Fibroblast of pulmonary artery (primary cell): ENCODE measurements at regions not wholly inside any gene's neighbourhood (a gene's known extent, or its start where the extent isn't known, plus 50 kb on each side); places are given as distances from the start of the nearest gene placed in this dataset.
A peak's percentile ranks its signal among the peaks of the same experiment; 100 is the strongest.

Experiments used
- DNase-seq: peaks from one replicate; pipeline ENCODE4 v3.0.0-alpha.2; 2010; ENCODE audit warnings: low read depth
- H3K4me3 ChIP-seq: replicated peaks from 2 replicates; pipeline ENCODE4 v1.5.1; 2011; ENCODE audit warnings: low read depth, mild to moderate bottlenecking, control low read depth, low read length, moderate library complexity
- CTCF ChIP-seq: IDR thresholded peaks from 2 replicates; pipeline ENCODE4 v1.5.1; 2011; ENCODE audit warnings: mild to moderate bottlenecking, control low read depth, low read length, inconsistent platforms; ENCODE audit errors: missing control alignments

- H3K4me3 ChIP-seq: no peak overlapping the region
- peak; percentile 33 for TF ChIP-seq CTCF
- DNase-seq: peak; percentile 13
These were observed 855.9 kb upstream of the KLHL1 start for GRCh38 chr13:70964124-70964523.

GRCh38 chr13:70960841-70961443, 852.7 kb upstream of the KLHL1 start:
- no peak overlapping the region for H3K4me3 ChIP-seq
- peak; percentile 61 for DNase-seq
- peak; percentile 68 for TF ChIP-seq CTCF

DNA sequence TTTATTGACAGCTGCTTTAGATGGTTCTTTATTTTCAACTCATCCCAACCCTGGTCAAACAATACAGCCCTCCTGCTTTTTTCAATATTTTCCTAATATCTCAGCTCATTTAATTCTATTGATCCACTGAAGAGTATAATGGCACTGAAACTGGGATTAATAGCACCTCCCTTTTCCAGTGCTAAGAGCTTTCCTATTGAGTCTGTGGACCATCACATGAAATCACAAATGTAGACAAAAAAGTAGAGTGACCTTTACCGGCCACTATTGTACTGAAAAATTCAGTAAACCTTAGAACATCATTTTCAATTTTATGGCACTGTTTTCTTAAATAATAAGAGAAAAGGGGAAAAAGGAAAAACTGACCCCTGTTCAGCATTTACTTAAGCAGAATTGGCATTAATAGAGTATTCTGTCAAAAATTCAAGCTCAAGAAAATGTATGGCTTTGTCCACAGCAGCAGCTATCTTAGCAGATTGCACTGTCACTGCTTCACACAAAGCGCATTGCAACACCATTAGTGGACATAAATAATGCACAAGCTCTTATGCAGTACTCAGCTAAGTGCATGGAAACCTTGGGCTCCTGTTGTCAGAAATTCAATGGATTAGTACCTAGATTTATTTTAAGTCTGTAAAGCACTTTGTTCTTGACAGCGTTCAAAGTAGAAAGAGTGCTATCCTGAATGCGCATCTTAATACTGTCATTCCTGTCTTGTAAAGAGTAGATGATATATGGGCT, 851.0 kb upstream of the KLHL1 start:
- TF ChIP-seq CTCF: no peak
- DNase-seq: no peak
- no peak overlapping the region for H3K4me3 ChIP-seq

- no peak for DNase-seq
- no peak for TF ChIP-seq CTCF
These were observed 847.6 kb upstream of the KLHL1 start for GRCh38 chr13:70955887-70956286.

DNA sequence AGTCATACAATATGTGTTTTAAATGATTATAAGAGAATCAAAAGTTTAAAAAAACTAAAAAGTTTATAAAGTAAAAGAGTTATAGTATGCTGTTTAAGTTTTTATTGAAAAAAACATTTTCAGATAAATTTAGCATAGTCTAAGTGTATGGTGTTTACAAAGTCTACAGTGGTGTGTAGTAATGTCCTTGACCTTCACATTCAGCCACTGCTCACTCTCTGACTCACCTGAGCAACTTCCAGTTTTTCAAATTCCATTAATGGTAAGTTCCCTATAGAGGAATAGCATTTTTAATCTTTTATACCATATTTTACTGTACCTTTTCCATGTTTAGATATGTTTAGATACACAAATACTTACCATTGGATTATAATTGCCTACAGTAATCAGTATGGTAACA, 842.4 kb upstream of the KLHL1 start:
- DNase-seq: no peak
- H3K4me3 ChIP-seq: no peak overlapping the region
- TF ChIP-seq CTCF: no peak

More at GRCh38 chr13:70955887-70956286, 847.6 kb upstream of the KLHL1 start:
- H3K4me3 ChIP-seq: no peak overlapping the region

- no peak overlapping the region for H3K4me3 ChIP-seq
- no peak for TF ChIP-seq CTCF
- no peak for DNase-seq
These were observed 837.3 kb upstream of the KLHL1 start for GRCh38 chr13:70945506-70945905.

- DNase-seq: no peak
- no peak for TF ChIP-seq CTCF
- no peak overlapping the region for H3K4me3 ChIP-seq
These were observed 833.2 kb upstream of the KLHL1 start for GRCh38 chr13:70941454-70941853.
